GM12878 (cell line): ENCODE measurements at regions not wholly inside any gene's neighbourhood (a gene's known extent, or its start where the extent isn't known, plus 50 kb on each side); places are given as distances from the start of the nearest gene placed in this dataset.

Experiments
- ATAC-seq: fragments of 200-7000 bp; cut with Tn5 transposase; 3 replicates; pipeline ENCODE4 v1.9.1; 2020; ENCODE audit warnings: mild to moderate bottlenecking, moderate library complexity
- BruUV-seq: library from RNA; stranded (reverse); fragments of 400-500 nt; replicated peaks from 2 replicates; lab custom pipeline; 2021; lab: Mats Ljungman, UMichigan
- CTCF ChIA-PET: fragments of 300-600 bp; sonication (Branson Sonifier 250); formaldehyde crosslinking; extraction: SDS; loops from one replicate; lab custom pipeline; 2021; ENCODE audit warnings: inconsistent platforms; lab: Yijun Ruan, JAX
- POLR2A ChIA-PET: fragments of 350-600 bp; formaldehyde crosslinking; extraction: SDS; loops from one replicate; lab custom pipeline; 2021; ENCODE audit warnings: inconsistent platforms; lab: Charles Lee
- RAD21 ChIA-PET: fragments of 300-600 bp; sonication (Branson Sonifier 250); formaldehyde crosslinking; loops from one replicate; lab custom pipeline; 2023; ENCODE audit warnings: antibody characterized with exemption; ENCODE audit not compliant: unreplicated experiment; lab: Charles Lee
- SMC1A ChIA-PET: fragments of 300-600 bp; sonication (Branson Sonifier 250); formaldehyde crosslinking; loops from one replicate; lab custom pipeline; 2023; ENCODE audit not compliant: unreplicated experiment, uncharacterized antibody; lab: Charles Lee
- DNase-seq: peaks from one replicate; pipeline ENCODE4 v3.0.0-alpha.2; 2011; ENCODE audit warnings: low read depth, low spot score
- FAIRE-seq: peaks from 3 replicates; lab custom pipeline; 2011; peaks lifted over from hg19 to GRCh38; lab: Jason Lieb, UNC
- H2AFZ ChIP-seq: 2 replicates; pipeline ENCODE4 v1.6.0; 2011; ENCODE audit warnings: low read depth, low read length, control low read depth; ENCODE audit not compliant: control insufficient read depth
- H3K27ac ChIP-seq: 2 replicates; pipeline ENCODE4 v1.5.1; 2011; ENCODE audit warnings: control low read depth; ENCODE audit not compliant: control insufficient read depth, insufficient read depth
- H3K27me3 ChIP-seq, 2 experiments: replicated peaks in 1 of 2; 2 replicates each; pipeline versions ENCODE4 v1.6.0 to v1.6.1; 2011; ENCODE audit warnings: low read length in 1 of 2; ENCODE audit not compliant: control insufficient read depth in 2 of 2, insufficient read depth in 2 of 2
- H3K36me3 ChIP-seq, 2 experiments: 2 replicates each; pipeline ENCODE4 v1.5.1; 2011; ENCODE audit warnings: low read length in 1 of 2; ENCODE audit not compliant: control insufficient read depth in 2 of 2, insufficient read depth in 2 of 2
- H3K4me1 ChIP-seq: 2 replicates; pipeline ENCODE4 v1.6.1; 2011; ENCODE audit warnings: mild to moderate bottlenecking, low read length, moderate library complexity, mixed read lengths; ENCODE audit not compliant: control insufficient read depth, insufficient read depth
- H3K4me2 ChIP-seq: 2 replicates; pipeline ENCODE4 v1.6.0; 2011; ENCODE audit warnings: control low read depth; ENCODE audit not compliant: control insufficient read depth, insufficient read depth
- H3K4me3 ChIP-seq: fragments of 200-600 bp; sonication (generic); 2 replicates; pipeline ENCODE4 v1.5.1; 2016
- H3K79me2 ChIP-seq: 2 replicates; pipeline ENCODE4 v1.6.0; 2011; ENCODE audit warnings: low read length; ENCODE audit not compliant: control insufficient read depth, insufficient read depth
- H3K9ac ChIP-seq: 2 replicates; pipeline ENCODE4 v1.8.0; 2011; ENCODE audit warnings: low read length, control low read depth, mixed read lengths; ENCODE audit not compliant: control insufficient read depth, insufficient read depth
- H3K9me3 ChIP-seq: replicated peaks from 3 replicates; pipeline ENCODE4 v1.5.1; 2011; ENCODE audit warnings: mild to moderate bottlenecking, low read length; ENCODE audit not compliant: control insufficient read depth, insufficient read depth
- H4K20me1 ChIP-seq: 2 replicates; pipeline ENCODE4 v1.6.0; 2011; ENCODE audit not compliant: control insufficient read depth, insufficient read depth
- BCL11A ChIP-seq: IDR thresholded peaks from 2 replicates; pipeline ENCODE4 v1.6.1; 2011; ENCODE audit warnings: low read depth, low read length
- CBX3 ChIP-seq: fragments of 200-600 bp; sonication (generic); IDR thresholded peaks from 2 replicates; pipeline ENCODE4 v1.6.1; 2016; ENCODE audit warnings: low read depth, borderline replicate concordance
- CBX5 ChIP-seq: sonication (generic); IDR thresholded peaks from 2 replicates; pipeline ENCODE4 v1.6.1; 2016; ENCODE audit warnings: low read depth, moderate library complexity, mild to moderate bottlenecking, inconsistent platforms
- CEBPB ChIP-seq, 2 experiments: fragments of 150-350 bp in 1 of 2; IDR thresholded peaks; 2 replicates each; pipeline ENCODE4 v1.6.1; 2012 to 2014; ENCODE audit warnings: low read depth in 2 of 2, low read length in 2 of 2, borderline replicate concordance in 1 of 2, inconsistent platforms in 1 of 2
- ETV6 ChIP-seq, 2 experiments: fragments of 450-650 bp in 1 of 2; IDR thresholded peaks in 1 of 2; conservative IDR thresholded peaks in 1 of 2; 2 replicates each; pipeline ENCODE4 v1.6.1; 2014; ENCODE audit warnings: antibody characterized with exemption in 1 of 2, borderline replicate concordance in 1 of 2, low read depth in 1 of 2, mild to moderate bottlenecking in 1 of 2, moderate library complexity in 1 of 2
- GABPA ChIP-seq: IDR thresholded peaks from 2 replicates; pipeline ENCODE4 v1.6.1; 2014; ENCODE audit warnings: antibody characterized with exemption, low read depth, mild to moderate bottlenecking, inconsistent platforms
- HDAC6 ChIP-seq: fragments of 200-600 bp; sonication (generic); IDR thresholded peaks from one replicate; pipeline ENCODE4 v1.8.0; 2017; ENCODE audit warnings: antibody characterized with exemption; ENCODE audit not compliant: unreplicated experiment
- IKZF1 ChIP-seq: fragments of 450-650 bp; conservative IDR thresholded peaks from 2 replicates; pipeline ENCODE4 v1.6.1; 2017; ENCODE audit warnings: antibody characterized with exemption, mild to moderate bottlenecking
- IRF4 ChIP-seq: IDR thresholded peaks from 2 replicates; pipeline ENCODE4 v1.6.1; 2011; ENCODE audit warnings: low read depth, low read length
- NFYB ChIP-seq: IDR thresholded peaks from 2 replicates; pipeline ENCODE4 v1.6.1; 2011; ENCODE audit warnings: low read depth, mild to moderate bottlenecking, low read length, improper control_type of control experiment, moderate library complexity; ENCODE audit not compliant: insufficient read depth
- POLR2AphosphoS2 ChIP-seq: IDR thresholded peaks from 2 replicates; pipeline ENCODE4 v1.6.1; 2011; ENCODE audit warnings: low read depth, mild to moderate bottlenecking, low read length, improper control_type of control experiment, moderate library complexity
- POLR2AphosphoS5 ChIP-seq: IDR thresholded peaks from 2 replicates; pipeline ENCODE4 v1.6.1; 2011; ENCODE audit warnings: mild to moderate bottlenecking, low read length, inconsistent platforms
- SP1 ChIP-seq: IDR thresholded peaks from one replicate; pipeline ENCODE4 v1.6.1; 2011; ENCODE audit warnings: low read depth, low read length
- SUPT20H ChIP-seq: IDR thresholded peaks from 2 replicates; pipeline ENCODE4 v1.6.1; 2011; ENCODE audit warnings: low read depth, mild to moderate bottlenecking, low read length, moderate library complexity, borderline replicate concordance; ENCODE audit not compliant: control insufficient read depth
- SUZ12 ChIP-seq: fragments of 200-600 bp; sonication (generic); IDR thresholded peaks from one replicate; pipeline ENCODE4 v1.6.1; 2018; ENCODE audit warnings: antibody characterized with exemption, mild to moderate bottlenecking; ENCODE audit not compliant: unreplicated experiment
- TCF7 ChIP-seq: IDR thresholded peaks from 2 replicates; pipeline ENCODE4 v1.6.1; 2014; ENCODE audit warnings: antibody characterized with exemption, borderline replicate concordance
- ZBTB33 ChIP-seq: fragments of 450-650 bp; IDR thresholded peaks from 2 replicates; pipeline ENCODE4 v1.6.1; 2017; ENCODE audit warnings: mild to moderate bottlenecking
- ZNF207 ChIP-seq: fragments of 450-650 bp; IDR thresholded peaks from 2 replicates; pipeline ENCODE4 v1.6.1; 2014; ENCODE audit warnings: antibody characterized with exemption, mild to moderate bottlenecking, borderline replicate concordance
- ZNF217 ChIP-seq: fragments of 450-650 bp; IDR thresholded peaks from 2 replicates; pipeline ENCODE4 v1.6.1; 2017; ENCODE audit warnings: antibody characterized with exemption, mild to moderate bottlenecking
- WGBS: methylation state at CpG from one replicate; pipeline ENCODE4 v1.1.6; 2016; ENCODE audit warnings: low lambda C conversion rate; ENCODE audit not compliant: insufficient replicate concordance, insufficient coverage; ENCODE audit errors: missing lambda C conversion rate; 5-methylcytosine and 5-hydroxymethylcytosine counted together
- in situ Hi-C: fragments of 300-500 bp; cut with MboI; formaldehyde crosslinking; loops from 9 replicates; pipeline ENCODE4 v1.14.3; 2018; ENCODE audit warnings: mixed read lengths
- intact Hi-C: fragments of 100-400 bp; cut with micrococcal nuclease; formaldehyde crosslinking; loops from one replicate; pipeline ENCODE4 v1.14.2; 2022; ENCODE audit not compliant: unreplicated experiment

- WGBS: 42% methylated on average over 2 of the region's 2 CpGs
- FAIRE-seq (no peak), DNase-seq (no peak)
- Histone ChIP-seq H3K9ac (no peak overlapping the region), H2AFZ (no peak overlapping the region), H3K79me2 (no peaks in the 10 kb centered on the region), H3K4me3 (no peak overlapping the region), H3K27ac (no peak overlapping the region)
- SMC1A ChIA-PET: no interaction called here
- CTCF ChIA-PET: interaction anchor here (0.9 kb wide), 1 partner anchor 40 kb away, joined by 3 read pairs; no protein-coding TSS in a partner anchor
- RAD21 ChIA-PET: no interaction called here
- TF ChIP-seq CEBPB (IDR thresholded peaks at IDR 0.05; ENCODE audit: borderline replicate concordance in 1 of 2, low read depth in 2 of 2, low read length in 2 of 2) (no peak), TCF7 (no peak), SP1 (no peak), BCL11A (no peak), ZNF217 (no peak), CBX5 (no peak), IRF4 (no peak), HDAC6 (no peak), NFYB (no peak), ZNF207 (no peak), SUZ12 (no peak), ETV6 (conservative IDR thresholded peaks at IDR 0.05 in 1 of 2, IDR thresholded peaks at IDR 0.05 in 1 of 2; ENCODE audit: borderline replicate concordance in 1 of 2, low read depth in 1 of 2) (no peak), ZBTB33 (no peak), POLR2AphosphoS2 (no peak), IKZF1 (no peak), POLR2AphosphoS5 (no peak), SUPT20H (no peak), CBX3 (no peak), GABPA (no peak)
- TF ChIP-seq, all 136 proteins: peak for 0
- no peaks in the 10 kb centered on the region for H3K27me3 ChIP-seq
- no peaks in the 10 kb centered on the region for H3K9me3 ChIP-seq
- POLR2A ChIA-PET: no interaction called here
- no peaks in the 10 kb centered on the region for H3K36me3 ChIP-seq
- H4K20me1 ChIP-seq: no peaks in the 10 kb centered on the region
- ATAC-seq: no peak
- H3K4me2 ChIP-seq: no peak overlapping the region
- in situ Hi-C loops: no loop called here
- no TSS peak for BruUV-seq
- intact Hi-C loops: no loop called here
- H3K4me1 ChIP-seq: no peaks in the 10 kb centered on the region
These were observed 352.6 kb upstream of the CCDC54 start for GRCh38 chr3:107024551-107025026.
